ENCODE measurements at regions not wholly inside any gene's neighbourhood (a gene's known extent, or its start where the extent isn't known, plus 50 kb on each side); places are given as distances from the start of the nearest gene placed in this dataset.

GRCh38 chr7:89775459-89775858 is 378.8 kb upstream of the STEAP1 start:
- no peak for TF ChIP-seq EZH2phosphoT487 (IDR thresholded peaks at IDR 0.05; ENCODE audit: low read depth)
- TF ChIP-seq CTCF (IDR thresholded peaks at IDR 0.05; ENCODE audit: low read depth, low read length) = no peak

Measured in OCI-LY3 (cell line).